ENCODE measurements at regions not wholly inside any gene's neighbourhood (a gene's known extent, or its start where the extent isn't known, plus 50 kb on each side); places are given as distances from the start of the nearest gene placed in this dataset.

DNA sequence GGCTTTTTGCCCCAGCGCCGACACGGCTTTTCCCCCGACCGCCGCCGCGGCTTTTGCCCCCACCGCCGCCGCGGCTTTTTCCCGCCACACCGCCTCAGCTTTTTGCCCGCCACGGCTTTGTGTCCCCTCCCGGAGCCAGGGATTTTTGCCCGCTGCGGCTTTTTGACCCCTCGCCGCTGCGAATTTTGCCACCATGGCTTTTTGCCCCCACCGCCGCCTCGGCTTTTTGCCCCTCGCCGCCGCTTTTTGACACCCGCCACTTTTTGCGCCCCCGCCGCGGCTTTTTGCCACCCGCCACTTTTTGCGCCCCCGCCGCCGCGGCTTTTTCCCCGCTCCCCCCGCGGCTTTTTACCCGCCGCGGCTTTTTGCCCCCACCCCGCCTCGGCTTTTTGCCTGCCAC lies 1342.5 kb downstream of the TP53TG3F start:
- DNase-seq (ENCODE audit: low spot score) = no peak
- no TSS peak for BruUV-seq (replicated peaks)
- TF ChIP-seq MYPOP (CRISPR knock-in tag; IDR thresholded peaks at IDR 0.05) (no peak), THAP11 (CRISPR knock-in tag; IDR thresholded peaks at IDR 0.05) (no peak)

GRCh38 chr16:34802396-34802795 lies 1343.0 kb downstream of the TP53TG3F start:
- H3K4me3 ChIP-seq (replicated peaks in 1 of 3; ENCODE audit: insufficient read depth in 1 of 3, low read depth in 2 of 3, low read length in 3 of 3) = no peak overlapping the region
- H3K9me3 ChIP-seq (ENCODE audit: low read length) = peaks cover 57% of the 10 kb centered on the region
- H3K9ac ChIP-seq (ENCODE audit: insufficient read depth, low read depth, low read length) = no peak overlapping the region
- H3K4me2 ChIP-seq (ENCODE audit: low read depth, low read length) = no peak overlapping the region
- 91% methylated on average over 55 of the region's 55 CpGs for WGBS (ENCODE audit: low lambda C conversion rate)
- CTCF ChIA-PET (ENCODE audit: low intra/inter-chr PET ratio, low total read pairs) = no interaction called here
- H4K20me1 ChIP-seq (ENCODE audit: insufficient read depth, low read length) = no peaks in the 10 kb centered on the region
- no peaks in the 10 kb centered on the region for H3K79me2 ChIP-seq (ENCODE audit: insufficient read depth, low read length)
- no peak for DNase-seq (ENCODE audit: low spot score)
- BruUV-seq (replicated peaks) = no TSS peak
- H3K27me3 ChIP-seq (ENCODE audit: control insufficient read depth in 1 of 2, insufficient read depth in 2 of 2, low read length in 2 of 2) = no peaks in the 10 kb centered on the region
- POLR2A ChIA-PET = no interaction called here
- intact Hi-C loops (cut with micrococcal nuclease; ENCODE audit: unreplicated experiment) (no loop called here), in situ Hi-C loops (cut with HindIII; ENCODE audit: extremely low pct_ligation_motif_present, low pct_unique_long_range_greater_than_20kb) (no loop called here)
- no peak overlapping the region for H3K27ac ChIP-seq (ENCODE audit: extremely low read length, insufficient read depth, low read length)
- ATAC-seq = no peak
- no peak overlapping the region for H2AFZ ChIP-seq (ENCODE audit: low read length)
- no peaks in the 10 kb centered on the region for H3K4me1 ChIP-seq (ENCODE audit: insufficient read depth, low read length)
- no peak for FAIRE-seq
- H3K36me3 ChIP-seq (replicated peaks in 1 of 2; ENCODE audit: control insufficient read depth in 1 of 2, insufficient read depth in 2 of 2, low read length in 2 of 2) = no peaks in the 10 kb centered on the region
- TF ChIP-seq ZNF646 (CRISPR knock-in tag; IDR thresholded peaks at IDR 0.05) (no peak), ZNF777 (CRISPR knock-in tag; IDR thresholded peaks at IDR 0.05) (no peak), ZNF350 (CRISPR knock-in tag; IDR thresholded peaks at IDR 0.05; ENCODE audit: borderline replicate concordance, low read depth) (no peak)
- TF ChIP-seq, protein P1, sequence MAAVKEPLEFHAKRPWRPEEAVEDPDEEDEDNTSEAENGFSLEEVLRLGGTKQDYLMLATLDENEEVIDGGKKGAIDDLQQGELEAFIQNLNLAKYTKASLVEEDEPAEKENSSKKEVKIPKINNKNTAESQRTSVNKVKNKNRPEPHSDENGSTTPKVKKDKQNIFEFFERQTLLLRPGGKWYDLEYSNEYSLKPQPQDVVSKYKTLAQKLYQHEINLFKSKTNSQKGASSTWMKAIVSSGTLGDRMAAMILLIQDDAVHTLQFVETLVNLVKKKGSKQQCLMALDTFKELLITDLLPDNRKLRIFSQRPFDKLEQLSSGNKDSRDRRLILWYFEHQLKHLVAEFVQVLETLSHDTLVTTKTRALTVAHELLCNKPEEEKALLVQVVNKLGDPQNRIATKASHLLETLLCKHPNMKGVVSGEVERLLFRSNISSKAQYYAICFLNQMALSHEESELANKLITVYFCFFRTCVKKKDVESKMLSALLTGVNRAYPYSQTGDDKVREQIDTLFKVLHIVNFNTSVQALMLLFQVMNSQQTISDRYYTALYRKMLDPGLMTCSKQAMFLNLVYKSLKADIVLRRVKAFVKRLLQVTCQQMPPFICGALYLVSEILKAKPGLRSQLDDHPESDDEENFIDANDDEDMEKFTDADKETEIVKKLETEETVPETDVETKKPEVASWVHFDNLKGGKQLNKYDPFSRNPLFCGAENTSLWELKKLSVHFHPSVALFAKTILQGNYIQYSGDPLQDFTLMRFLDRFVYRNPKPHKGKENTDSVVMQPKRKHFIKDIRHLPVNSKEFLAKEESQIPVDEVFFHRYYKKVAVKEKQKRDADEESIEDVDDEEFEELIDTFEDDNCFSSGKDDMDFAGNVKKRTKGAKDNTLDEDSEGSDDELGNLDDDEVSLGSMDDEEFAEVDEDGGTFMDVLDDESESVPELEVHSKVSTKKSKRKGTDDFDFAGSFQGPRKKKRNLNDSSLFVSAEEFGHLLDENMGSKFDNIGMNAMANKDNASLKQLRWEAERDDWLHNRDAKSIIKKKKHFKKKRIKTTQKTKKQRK (IDR thresholded peaks at IDR 0.05; ENCODE audit: low read length) = no peak
- TF ChIP-seq, protein P2, sequence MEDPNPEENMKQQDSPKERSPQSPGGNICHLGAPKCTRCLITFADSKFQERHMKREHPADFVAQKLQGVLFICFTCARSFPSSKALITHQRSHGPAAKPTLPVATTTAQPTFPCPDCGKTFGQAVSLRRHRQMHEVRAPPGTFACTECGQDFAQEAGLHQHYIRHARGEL (CRISPR knock-in tag; IDR thresholded peaks at IDR 0.05) = no peak

More for the DNA sequence above, 1342.5 kb downstream of the TP53TG3F start:
- ATAC-seq (no peak), FAIRE-seq (no peak)
- Histone ChIP-seq H3K9ac (ENCODE audit: insufficient read depth, low read depth, low read length) (no peak overlapping the region), H3K27me3 (ENCODE audit: control insufficient read depth in 1 of 2, insufficient read depth in 2 of 2, low read length in 2 of 2) (no peaks in the 10 kb centered on the region), H3K36me3 (replicated peaks in 1 of 2; ENCODE audit: control insufficient read depth in 1 of 2, insufficient read depth in 2 of 2, low read length in 2 of 2) (no peaks in the 10 kb centered on the region), H4K20me1 (ENCODE audit: insufficient read depth, low read length) (no peaks in the 10 kb centered on the region), H3K79me2 (ENCODE audit: insufficient read depth, low read length) (no peaks in the 10 kb centered on the region), H3K27ac (ENCODE audit: extremely low read length, insufficient read depth, low read length) (no peak overlapping the region), H3K4me3 (replicated peaks in 1 of 3; ENCODE audit: insufficient read depth in 1 of 3, low read depth in 2 of 3, low read length in 3 of 3) (no peak overlapping the region), H3K4me1 (ENCODE audit: insufficient read depth, low read length) (no peaks in the 10 kb centered on the region), H3K4me2 (ENCODE audit: low read depth, low read length) (no peak overlapping the region), H2AFZ (ENCODE audit: low read length) (no peak overlapping the region), H3K9me3 (ENCODE audit: low read length) (peaks cover 55% of the 10 kb centered on the region)
- ChIA-PET POLR2A (no interaction called here), CTCF (ENCODE audit: low intra/inter-chr PET ratio, low total read pairs) (no interaction called here)
- 95% methylated on average over 47 of the region's 47 CpGs for WGBS (ENCODE audit: low lambda C conversion rate)
- in situ Hi-C loops (cut with HindIII; ENCODE audit: extremely low pct_ligation_motif_present, low pct_unique_long_range_greater_than_20kb) (no loop called here), intact Hi-C loops (cut with micrococcal nuclease; ENCODE audit: unreplicated experiment) (no loop called here)

Measured in HepG2 (cell line).